ENCODE measurements at regions not wholly inside any gene's neighbourhood (a gene's known extent, or its start where the extent isn't known, plus 50 kb on each side); places are given as distances from the start of the nearest gene placed in this dataset.

GRCh38 chr4:141338238-141338637 lies 117.5 kb downstream of the ZNF330 start:
- Histone ChIP-seq H3F3A (ENCODE audit: control insufficient read depth, insufficient read depth) (no peaks in the 10 kb centered on the region), H3K9me3 (ENCODE audit: control insufficient read depth, insufficient read depth, low read length) (no peaks in the 10 kb centered on the region), H3K79me2 (ENCODE audit: control insufficient read depth, low read length) (no peaks in the 10 kb centered on the region), H3K27ac (ENCODE audit: low read depth, low read length) (no peak overlapping the region), H3K36me3 (ENCODE audit: control insufficient read depth, low read length) (no peaks in the 10 kb centered on the region), H3K4me1 (ENCODE audit: control insufficient read depth, low read length) (no peaks in the 10 kb centered on the region), H4K20me1 (ENCODE audit: control insufficient read depth, insufficient read depth, low read depth, low read length) (no peaks in the 10 kb centered on the region), H3K4me2 (ENCODE audit: low read length) (no peak overlapping the region), H3K4me3 (ENCODE audit: low read length) (no peak overlapping the region), H3K9me2 (replicated peaks; ENCODE audit: control insufficient read depth, low read length) (no peaks in the 10 kb centered on the region), H3K27me3 (ENCODE audit: control insufficient read depth, low read length) (peaks cover 2% of the 10 kb centered on the region; the same call in 1 of the 2 replicates)
- TF ChIP-seq EZH2phosphoT487 (IDR thresholded peaks at IDR 0.05; ENCODE audit: borderline replicate concordance, low read length): no peak

GRCh38 chr4:141339391-141339790 lies 118.7 kb downstream of the ZNF330 start:
- H3K27me3 ChIP-seq (ENCODE audit: control insufficient read depth, low read length): peaks cover 2% of the 10 kb centered on the region; the same call in 1 of the 2 replicates
- no peaks in the 10 kb centered on the region for H3K9me3 ChIP-seq (ENCODE audit: control insufficient read depth, insufficient read depth, low read length)
- H3K36me3 ChIP-seq (ENCODE audit: control insufficient read depth, low read length): no peaks in the 10 kb centered on the region
- no peaks in the 10 kb centered on the region for H3K4me1 ChIP-seq (ENCODE audit: control insufficient read depth, low read length)
- no peaks in the 10 kb centered on the region for H3K9me2 ChIP-seq (replicated peaks; ENCODE audit: control insufficient read depth, low read length)
- H3K4me3 ChIP-seq (ENCODE audit: low read length): no peak overlapping the region
- no peaks in the 10 kb centered on the region for H4K20me1 ChIP-seq (ENCODE audit: control insufficient read depth, insufficient read depth, low read depth, low read length)
- no peak overlapping the region for H3K4me2 ChIP-seq (ENCODE audit: low read length)
- H3F3A ChIP-seq (ENCODE audit: control insufficient read depth, insufficient read depth): no peaks in the 10 kb centered on the region
- H3K79me2 ChIP-seq (ENCODE audit: control insufficient read depth, low read length): no peaks in the 10 kb centered on the region
- H3K27ac ChIP-seq (ENCODE audit: low read depth, low read length): no peak overlapping the region
- no peak for TF ChIP-seq CTCF (IDR thresholded peaks at IDR 0.05; ENCODE audit: low read depth, low read length, poor library complexity, severe bottlenecking)
- no peak for TF ChIP-seq EZH2phosphoT487 (IDR thresholded peaks at IDR 0.05; ENCODE audit: borderline replicate concordance, low read length)

GRCh38 chr4:141339966-141340365 lies 119.3 kb downstream of the ZNF330 start:
- TF ChIP-seq EZH2phosphoT487 (IDR thresholded peaks at IDR 0.05; ENCODE audit: borderline replicate concordance, low read length) (no peak), CTCF (IDR thresholded peaks at IDR 0.05; ENCODE audit: low read depth, low read length, poor library complexity, severe bottlenecking) (no peak)
- H3K4me3 ChIP-seq (ENCODE audit: low read length): no peak overlapping the region
- H3K79me2 ChIP-seq (ENCODE audit: control insufficient read depth, low read length): no peaks in the 10 kb centered on the region
- no peak overlapping the region for H3K27ac ChIP-seq (ENCODE audit: low read depth, low read length)
- no peaks in the 10 kb centered on the region for H3K9me3 ChIP-seq (ENCODE audit: control insufficient read depth, insufficient read depth, low read length)
- H3K36me3 ChIP-seq (ENCODE audit: control insufficient read depth, low read length): no peaks in the 10 kb centered on the region
- no peaks in the 10 kb centered on the region for H3F3A ChIP-seq (ENCODE audit: control insufficient read depth, insufficient read depth)
- no peaks in the 10 kb centered on the region for H3K4me1 ChIP-seq (ENCODE audit: control insufficient read depth, low read length)
- no peaks in the 10 kb centered on the region for H3K9me2 ChIP-seq (replicated peaks; ENCODE audit: control insufficient read depth, low read length)
- H3K4me2 ChIP-seq (ENCODE audit: low read length): no peak overlapping the region
- H4K20me1 ChIP-seq (ENCODE audit: control insufficient read depth, insufficient read depth, low read depth, low read length): no peaks in the 10 kb centered on the region
- peaks cover 2% of the 10 kb centered on the region; the same call in 1 of the 2 replicates for H3K27me3 ChIP-seq (ENCODE audit: control insufficient read depth, low read length)

GRCh38 chr4:141340458-141340857 lies 119.8 kb downstream of the ZNF330 start:
- no peaks in the 10 kb centered on the region for H3F3A ChIP-seq (ENCODE audit: control insufficient read depth, insufficient read depth)
- no peaks in the 10 kb centered on the region for H3K36me3 ChIP-seq (ENCODE audit: control insufficient read depth, low read length)
- H3K27me3 ChIP-seq (ENCODE audit: control insufficient read depth, low read length): peaks cover 2% of the 10 kb centered on the region; the same call in 1 of the 2 replicates
- no peaks in the 10 kb centered on the region for H3K9me2 ChIP-seq (replicated peaks; ENCODE audit: control insufficient read depth, low read length)
- no peaks in the 10 kb centered on the region for H4K20me1 ChIP-seq (ENCODE audit: control insufficient read depth, insufficient read depth, low read depth, low read length)
- no peaks in the 10 kb centered on the region for H3K4me1 ChIP-seq (ENCODE audit: control insufficient read depth, low read length)
- no peaks in the 10 kb centered on the region for H3K9me3 ChIP-seq (ENCODE audit: control insufficient read depth, insufficient read depth, low read length)
- H3K4me2 ChIP-seq (ENCODE audit: low read length): no peak overlapping the region
- H3K27ac ChIP-seq (ENCODE audit: low read depth, low read length): no peak overlapping the region
- H3K4me3 ChIP-seq (ENCODE audit: low read length): no peak overlapping the region
- H3K79me2 ChIP-seq (ENCODE audit: control insufficient read depth, low read length): no peaks in the 10 kb centered on the region
- TF ChIP-seq EZH2phosphoT487 (IDR thresholded peaks at IDR 0.05; ENCODE audit: borderline replicate concordance, low read length) (no peak), CTCF (IDR thresholded peaks at IDR 0.05; ENCODE audit: low read depth, low read length, poor library complexity, severe bottlenecking) (no peak)
